AG10803 (cell line): ENCODE measurements at regions not wholly inside any gene's neighbourhood (a gene's known extent, or its start where the extent isn't known, plus 50 kb on each side); places are given as distances from the start of the nearest gene placed in this dataset.
"Not testable (repeated sequence)": the region's sequence is repeated elsewhere in the genome, so short reads cannot be mapped to it uniquely, and the experiment has no call there.

ENCODE experiments used
- DNase-seq: peaks from one replicate; pipeline ENCODE4 v3.0.0; 2010; ENCODE audit warnings: low read depth
- H3K4me3 ChIP-seq: 2 replicates; pipeline ENCODE4 v1.5.1; 2011; ENCODE audit warnings: mild to moderate bottlenecking, low read length, control low read depth
- CTCF ChIP-seq: conservative IDR thresholded peaks from 2 replicates; pipeline ENCODE4 v1.5.1; 2011; ENCODE audit warnings: mild to moderate bottlenecking, low read length, control low read depth, inconsistent platforms

GRCh38 chr6:8315154-8315553 lies 120.2 kb downstream of the SLC35B3 start:
- TF ChIP-seq CTCF = no peak
- DNase-seq = no peak
- no peak overlapping the region for H3K4me3 ChIP-seq

GRCh38 chr6:8301502-8301901 lies 133.8 kb downstream of the SLC35B3 start:
- no peak for TF ChIP-seq CTCF
- H3K4me3 ChIP-seq = no peak overlapping the region
- DNase-seq = no peak

- H3K4me3 ChIP-seq = no peak overlapping the region
- no peak for TF ChIP-seq CTCF
- DNase-seq = no peak
Observed at GRCh38 chr6:8299034-8299433, 136.3 kb downstream of the SLC35B3 start.

DNA sequence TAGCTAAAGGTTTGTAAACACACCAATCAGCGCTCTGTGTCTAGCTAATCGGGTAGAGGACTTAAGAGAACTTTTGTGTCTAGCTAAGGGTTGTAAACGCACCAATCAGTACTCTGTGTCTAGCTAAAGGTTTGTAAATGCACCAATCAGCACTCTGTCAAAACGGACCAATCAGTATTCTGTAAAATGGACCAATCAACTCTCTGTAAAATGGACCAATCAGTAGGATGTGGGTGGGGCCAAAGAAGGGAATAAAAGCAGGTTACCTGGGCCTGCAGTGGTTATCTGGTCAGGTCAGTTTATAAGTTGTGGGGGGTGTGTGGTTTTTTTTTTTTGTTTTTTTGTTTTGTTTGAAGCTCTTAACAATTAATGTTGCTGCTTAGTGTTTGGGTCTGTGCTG lies 152.4 kb downstream of the SLC35B3 start:
- DNase-seq, H3K4me3 ChIP-seq: not testable (repeated sequence)

- TF ChIP-seq CTCF = no peak
- H3K4me3 ChIP-seq = no peak overlapping the region
- no peak for DNase-seq
Observed at GRCh38 chr6:8282380-8282779, 153.0 kb downstream of the SLC35B3 start.

DNA sequence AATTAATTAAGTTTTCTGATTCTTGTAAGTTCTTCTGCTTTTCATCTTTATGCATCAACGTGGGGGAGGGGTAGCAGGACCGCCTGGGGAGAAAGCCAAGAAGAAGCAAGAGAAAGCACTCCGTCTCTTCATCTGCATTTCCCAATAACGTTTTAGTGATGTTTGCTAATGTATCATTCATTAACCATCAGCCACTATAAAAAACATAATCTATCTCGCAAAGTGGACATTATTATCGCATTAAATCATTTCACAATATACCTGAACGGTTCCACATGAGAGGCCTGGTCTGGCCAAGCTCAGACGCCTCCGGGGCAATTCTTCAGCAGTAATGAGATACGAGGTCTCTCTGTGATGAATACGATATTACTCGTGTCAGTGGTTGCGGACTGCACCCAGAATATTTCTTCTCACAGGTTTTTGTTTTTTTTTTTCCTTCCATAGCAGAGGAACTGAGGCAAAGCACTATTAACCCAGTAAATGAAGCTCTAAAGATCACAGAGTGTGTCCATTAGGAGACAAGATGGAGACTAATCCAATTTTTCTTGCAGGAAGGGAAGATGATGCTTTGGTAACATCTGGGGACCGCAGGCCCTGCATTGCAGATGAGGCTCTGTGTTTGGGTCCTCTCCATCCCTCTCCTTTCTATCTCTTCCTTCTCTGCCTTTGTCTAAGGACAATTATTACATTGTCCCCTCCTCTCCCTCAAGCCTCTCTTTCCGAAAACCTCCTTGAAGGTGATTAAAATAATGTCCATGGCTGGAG lies 156.1 kb downstream of the SLC35B3 start:
- H3K4me3 ChIP-seq = no peak overlapping the region
- no peak for DNase-seq
- TF ChIP-seq CTCF = no peak

GRCh38 chr6:8278562-8278961 lies 156.8 kb downstream of the SLC35B3 start:
- TF ChIP-seq CTCF = no peak
- DNase-seq = no peak
- no peak overlapping the region for H3K4me3 ChIP-seq

DNA sequence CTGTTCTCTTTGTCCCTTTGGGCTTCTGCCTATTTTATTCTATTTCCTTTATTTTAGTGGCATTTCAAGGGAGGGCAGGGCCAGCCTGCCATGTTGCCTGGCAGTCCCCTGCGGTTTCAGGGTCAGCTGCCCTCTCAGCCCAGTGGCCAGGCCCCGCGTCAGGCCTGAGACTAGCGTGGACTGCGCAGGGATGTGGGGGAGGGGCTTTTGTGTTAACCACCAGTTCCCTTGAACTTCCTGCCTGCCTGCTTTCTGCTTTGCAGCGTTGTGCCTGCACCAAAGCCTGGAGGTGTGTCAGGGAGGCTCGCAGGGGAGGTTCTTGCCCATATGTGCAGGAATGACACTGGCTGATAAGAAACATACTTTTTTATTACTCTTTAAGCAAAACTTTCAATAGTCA lies 157.6 kb downstream of the SLC35B3 start:
- DNase-seq = no peak
- H3K4me3 ChIP-seq = no peak overlapping the region
- no peak for TF ChIP-seq CTCF
